Gastroesophageal sphincter (tissue), 4 donors: ENCODE measurements at regions not wholly inside any gene's neighbourhood (a gene's known extent, or its start where the extent isn't known, plus 50 kb on each side); places are given as distances from the start of the nearest gene placed in this dataset.

Experiments
- ATAC-seq: fragments of 150-250 bp; one replicate; pipeline ENCODE4 v1.9.1; 2016; ENCODE audit warnings: mild to moderate bottlenecking, moderate library complexity
- H3K27ac ChIP-seq, 4 donors: fragments of 200-600 bp; sonication (generic) in 3 of 4; 1 replicate in 3 of 4; 2 replicates in 1 of 4; pipeline ENCODE4 v1.5.1; 2016 to 2019
- H3K27me3 ChIP-seq: fragments of 200-600 bp; sonication (generic); one replicate; pipeline ENCODE4 v1.5.1; 2019
- H3K36me3 ChIP-seq, 2 donors: fragments of 200-600 bp; sonication (generic); one replicate each; pipeline ENCODE4 v1.5.1; 2019; ENCODE audit warnings: control low read depth in 1 of 2
- H3K4me1 ChIP-seq, 3 donors: fragments of 200-600 bp; sonication (generic); 1 replicate in 2 of 3; 2 replicates in 1 of 3; pipeline ENCODE4 v1.5.1; 2016 to 2019; ENCODE audit warnings: control low read depth in 2 of 3
- H3K4me3 ChIP-seq, 2 donors: fragments of 200-600 bp; sonication (generic); one replicate each; pipeline ENCODE4 v1.5.1; 2019; ENCODE audit warnings: mild to moderate bottlenecking in 1 of 2, moderate library complexity in 1 of 2
- H3K9me3 ChIP-seq, 3 donors: fragments of 200-600 bp; sonication (generic); one replicate each; pipeline ENCODE4 v1.5.1; 2017 to 2019; ENCODE audit warnings: control low read depth in 2 of 3
- CTCF ChIP-seq, 4 experiments: fragments of 200-600 bp in 2 of 4; fragments of 450-650 bp in 2 of 4; sonication (generic) in 1 of 4; IDR thresholded peaks; one replicate each; pipeline ENCODE4 v1.5.1; 2017 to 2019; ENCODE audit warnings: antibody characterized with exemption in 4 of 4, mild to moderate bottlenecking in 2 of 4, moderate library complexity in 2 of 4
- EP300 ChIP-seq: sonication (generic); formaldehyde crosslinking; IDR thresholded peaks from one replicate; pipeline ENCODE4 v1.6.1; 2017; ENCODE audit warnings: antibody characterized with exemption, mild to moderate bottlenecking
- POLR2A ChIP-seq, 2 donors: fragments of 450-650 bp; IDR thresholded peaks; one replicate each; pipeline ENCODE4 v1.6.1; 2017; ENCODE audit warnings: antibody characterized with exemption in 2 of 2, mild to moderate bottlenecking in 2 of 2, moderate library complexity in 1 of 2
- POLR2AphosphoS5 ChIP-seq: sonication (generic); formaldehyde crosslinking; IDR thresholded peaks from one replicate; pipeline ENCODE4 v1.6.1; 2017; ENCODE audit warnings: antibody characterized with exemption
- WGBS, 2 donors: methylation state at CpG; one replicate each; pipeline ENCODE4 v1.1.5; 2018; ENCODE audit warnings: low coverage in 1 of 2; 5-methylcytosine and 5-hydroxymethylcytosine counted together

GRCh38 chr10:29806350-29806788, 171.6 kb upstream of the SVIL start:
- TF ChIP-seq POLR2AphosphoS5 (no peak), POLR2A (IDR thresholded peaks at IDR 0.05) (no peak), EP300 (no peak), CTCF (IDR thresholded peaks at IDR 0.05) (no peak)
- no peak for ATAC-seq
- Histone ChIP-seq H3K9me3 (no peaks in the 10 kb centered on the region), H3K4me1 (peaks cover 3 to 65% (median 10%) of the 10 kb centered on the region in 3 donors), H3K36me3 (no peaks in the 10 kb centered on the region), H3K27me3 (no peaks in the 10 kb centered on the region), H3K4me3 (no peak overlapping the region), H3K27ac (peak overlapping the region; percentile 2 to 95 (median 68))
- 44 to 67% methylated on average over 2 of the region's 2 CpGs for WGBS, 2 donors

- peak overlapping the region in 3 of 4 donors; percentile 59 to 95 (median 78) for H3K27ac ChIP-seq
- no peak for ATAC-seq
Measured at GRCh38 chr10:29805134-29805723, 170.5 kb upstream of the SVIL start.

GRCh38 chr10:29804025-29804852, 169.5 kb upstream of the SVIL start:
- peak; percentile 78 for ATAC-seq
- Histone ChIP-seq H3K36me3 (no peaks in the 10 kb centered on the region), H3K27ac (peak overlapping the region; percentile 35 to 95 (median 68)), H3K9me3 (no peaks in the 10 kb centered on the region), H3K27me3 (no peaks in the 10 kb centered on the region), H3K4me1 (peaks cover 2 to 50% (median 6%) of the 10 kb centered on the region in 3 donors), H3K4me3 (no peak overlapping the region)
- TF ChIP-seq POLR2AphosphoS5: peak; percentile 87
- TF ChIP-seq EP300: no peak
- TF ChIP-seq CTCF (IDR thresholded peaks at IDR 0.05): no peak
- 29 to 58% methylated on average over 2 to 3 of the region's 5 CpGs for WGBS, 2 donors

More at GRCh38 chr10:29805134-29805723, 170.5 kb upstream of the SVIL start:
- 40 to 94% methylated on average over 2 to 3 of the region's 5 CpGs for WGBS, 2 donors
- TF ChIP-seq EP300 (no peak), CTCF (IDR thresholded peaks at IDR 0.05) (no peak), POLR2AphosphoS5 (no peak), POLR2A (IDR thresholded peaks at IDR 0.05) (no peak)
- Histone ChIP-seq H3K9me3 (no peaks in the 10 kb centered on the region), H3K36me3 (no peaks in the 10 kb centered on the region), H3K4me3 (no peak overlapping the region), H3K4me1 (peaks cover 2 to 55% (median 6%) of the 10 kb centered on the region in 3 donors), H3K27me3 (no peaks in the 10 kb centered on the region)

- ATAC-seq: no peak
- Histone ChIP-seq H3K27ac (no peak overlapping the region), H3K4me1 (peaks cover 2 to 50% (median 6%) of the 10 kb centered on the region in 3 donors), H3K4me3 (no peak overlapping the region), H3K36me3 (no peaks in the 10 kb centered on the region), H3K27me3 (no peaks in the 10 kb centered on the region), H3K9me3 (no peaks in the 10 kb centered on the region)
- WGBS, 2 donors: 100% methylated on average over 3 of the region's 3 CpGs
- TF ChIP-seq EP300 (no peak), CTCF (IDR thresholded peaks at IDR 0.05) (no peak), POLR2A (IDR thresholded peaks at IDR 0.05) (no peak), POLR2AphosphoS5 (no peak)
Measured at GRCh38 chr10:29802171-29802570, 167.4 kb upstream of the SVIL start.
